ENCODE measurements at regions not wholly inside any gene's neighbourhood (a gene's known extent, or its start where the extent isn't known, plus 50 kb on each side); places are given as distances from the start of the nearest gene placed in this dataset.
A peak's percentile ranks its signal among the peaks of the same experiment; 100 is the strongest.

DNA sequence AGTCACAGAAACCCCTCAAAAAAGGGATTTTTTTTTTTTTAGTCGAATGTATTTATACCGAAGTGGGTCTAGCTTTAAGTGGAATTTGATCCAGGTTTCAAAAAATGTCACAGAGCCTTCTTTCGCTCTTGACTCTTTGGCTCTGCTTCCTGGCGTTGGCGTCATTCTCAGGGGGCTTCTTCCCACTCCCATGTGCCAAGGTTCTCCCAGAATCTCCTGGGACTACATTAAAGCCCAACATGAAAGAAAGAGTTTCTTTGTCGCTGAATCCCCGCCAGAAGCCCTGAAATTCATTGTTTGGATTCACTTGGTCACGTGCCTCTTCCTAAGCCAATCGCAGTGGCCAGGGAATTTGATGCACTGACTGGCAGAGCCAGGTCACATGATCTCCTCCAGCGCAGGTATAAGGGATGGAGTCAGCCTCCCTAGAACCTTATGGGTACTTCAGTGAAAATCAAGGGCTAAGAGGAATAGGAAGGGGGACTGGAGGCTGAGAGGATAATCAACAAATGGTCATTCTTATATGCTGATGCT, 101.2 kb downstream of the RPS24 start:
- no peak for DNase-seq (ENCODE audit: low spot score)
- BruUV-seq (replicated peaks): no TSS peak
- intact Hi-C loops (cut with micrococcal nuclease; ENCODE audit: unreplicated experiment): loop anchor here (10.0 kb wide), 1 partner anchor 90 kb away; no protein-coding TSS in a partner anchor
- Histone ChIP-seq H3K27me3 (replicated peaks; ENCODE audit: insufficient read depth, low read depth, low read length, poor library complexity) (no peaks in the 10 kb centered on the region), H3K4me1 (ENCODE audit: insufficient read depth, low read length, poor library complexity, severe bottlenecking) (no peaks in the 10 kb centered on the region), H3K9me3 (ENCODE audit: low read depth, low read length, poor library complexity, severe bottlenecking) (no peaks in the 10 kb centered on the region), H3K4me3 (ENCODE audit: low read depth, low read length, poor library complexity, severe bottlenecking) (no peak overlapping the region), H3K36me3 (ENCODE audit: insufficient read depth, low read length, poor library complexity, severe bottlenecking) (no peaks in the 10 kb centered on the region), H3K27ac (ENCODE audit: low read depth, low read length, poor library complexity, severe bottlenecking) (no peak overlapping the region)
- ChIA-PET CTCF (no interaction called here), POLR2A (ENCODE audit: low non-redundant PET) (no interaction called here)
- TF ChIP-seq, protein P1, sequence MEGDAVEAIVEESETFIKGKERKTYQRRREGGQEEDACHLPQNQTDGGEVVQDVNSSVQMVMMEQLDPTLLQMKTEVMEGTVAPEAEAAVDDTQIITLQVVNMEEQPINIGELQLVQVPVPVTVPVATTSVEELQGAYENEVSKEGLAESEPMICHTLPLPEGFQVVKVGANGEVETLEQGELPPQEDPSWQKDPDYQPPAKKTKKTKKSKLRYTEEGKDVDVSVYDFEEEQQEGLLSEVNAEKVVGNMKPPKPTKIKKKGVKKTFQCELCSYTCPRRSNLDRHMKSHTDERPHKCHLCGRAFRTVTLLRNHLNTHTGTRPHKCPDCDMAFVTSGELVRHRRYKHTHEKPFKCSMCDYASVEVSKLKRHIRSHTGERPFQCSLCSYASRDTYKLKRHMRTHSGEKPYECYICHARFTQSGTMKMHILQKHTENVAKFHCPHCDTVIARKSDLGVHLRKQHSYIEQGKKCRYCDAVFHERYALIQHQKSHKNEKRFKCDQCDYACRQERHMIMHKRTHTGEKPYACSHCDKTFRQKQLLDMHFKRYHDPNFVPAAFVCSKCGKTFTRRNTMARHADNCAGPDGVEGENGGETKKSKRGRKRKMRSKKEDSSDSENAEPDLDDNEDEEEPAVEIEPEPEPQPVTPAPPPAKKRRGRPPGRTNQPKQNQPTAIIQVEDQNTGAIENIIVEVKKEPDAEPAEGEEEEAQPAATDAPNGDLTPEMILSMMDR (conservative IDR thresholded peaks at IDR 0.05; ENCODE audit: low read depth, low read length): no peak
- TF ChIP-seq EZH2 (IDR thresholded peaks at IDR 0.05; ENCODE audit: borderline replicate concordance, low read depth, low read length, poor library complexity, severe bottlenecking): no peak

DNA sequence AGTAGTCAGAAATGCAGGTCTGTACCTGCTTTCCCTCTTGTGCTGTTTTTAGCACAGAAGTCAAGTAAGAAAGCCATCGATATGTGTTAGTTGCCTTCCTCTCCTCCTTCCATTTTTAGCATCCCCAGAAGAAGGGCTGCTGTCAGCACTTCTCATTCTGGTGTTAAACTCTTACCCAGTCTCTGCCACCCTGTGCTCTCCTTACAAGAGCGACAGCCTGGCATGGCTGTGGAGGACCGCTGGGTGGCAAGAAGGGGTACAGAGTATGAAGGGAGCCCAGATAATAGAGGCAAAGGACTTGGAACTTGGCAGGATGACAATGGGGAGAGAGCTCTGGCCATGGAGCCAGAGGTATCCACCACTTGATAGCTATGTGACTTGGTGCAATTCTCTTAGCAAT, 103.5 kb downstream of the RPS24 start:
- intact Hi-C loops (cut with micrococcal nuclease; ENCODE audit: unreplicated experiment): loop anchor here (10.0 kb wide), 1 partner anchor 92 kb away; no protein-coding TSS in a partner anchor
- ChIA-PET POLR2A (ENCODE audit: low non-redundant PET) (interaction anchor here (0.7 kb wide), 1 partner anchor 499 kb away, joined by 5 read pairs; no protein-coding TSS in a partner anchor), CTCF (interaction anchor here (0.7 kb wide), 1 partner anchor 460 kb away, joined by 3 read pairs; no protein-coding TSS in a partner anchor)
- Histone ChIP-seq H3K27me3 (replicated peaks; ENCODE audit: insufficient read depth, low read depth, low read length, poor library complexity) (no peaks in the 10 kb centered on the region), H3K36me3 (ENCODE audit: insufficient read depth, low read length, poor library complexity, severe bottlenecking) (no peaks in the 10 kb centered on the region), H3K4me1 (ENCODE audit: insufficient read depth, low read length, poor library complexity, severe bottlenecking) (peaks cover 6% of the 10 kb centered on the region), H3K4me3 (ENCODE audit: low read depth, low read length, poor library complexity, severe bottlenecking) (no peak overlapping the region), H3K27ac (ENCODE audit: low read depth, low read length, poor library complexity, severe bottlenecking) (peak overlapping the region; percentile 87), H3K9me3 (ENCODE audit: low read depth, low read length, poor library complexity, severe bottlenecking) (no peaks in the 10 kb centered on the region)
- TF ChIP-seq EZH2 (IDR thresholded peaks at IDR 0.05; ENCODE audit: borderline replicate concordance, low read depth, low read length, poor library complexity, severe bottlenecking): no peak
- TF ChIP-seq, protein P1 (conservative IDR thresholded peaks at IDR 0.05; ENCODE audit: low read depth, low read length): no peak
- BruUV-seq (replicated peaks): no TSS peak
- peak; percentile 9 for DNase-seq (ENCODE audit: low spot score)

DNA sequence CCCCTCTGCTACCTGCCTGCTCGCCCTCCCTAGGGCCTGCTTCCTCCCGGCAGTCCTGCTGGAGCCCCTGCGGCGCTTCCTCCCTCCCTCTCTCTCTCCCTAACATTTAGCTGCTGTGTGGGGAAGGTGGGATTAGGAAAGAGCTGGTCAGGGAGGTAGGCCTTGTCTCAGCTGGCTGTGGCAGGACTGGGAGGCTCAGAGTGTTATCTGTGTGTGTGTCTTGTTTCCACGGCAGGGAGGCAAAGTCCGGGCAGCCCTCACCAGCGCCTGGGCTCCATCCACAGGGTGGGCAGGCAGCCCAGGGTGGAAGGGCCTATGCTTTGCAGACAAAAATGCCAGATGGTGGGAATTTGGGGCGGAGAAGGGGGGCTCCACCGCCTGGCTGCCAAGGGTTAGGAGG, 105.7 kb downstream of the RPS24 start:
- no peaks in the 10 kb centered on the region for H3K27me3 ChIP-seq (replicated peaks; ENCODE audit: insufficient read depth, low read depth, low read length, poor library complexity)
- intact Hi-C loops (cut with micrococcal nuclease; ENCODE audit: unreplicated experiment): loop anchor here (10.0 kb wide), 1 partner anchor 95 kb away; no protein-coding TSS in a partner anchor
- peak overlapping the region; percentile 25 for H3K27ac ChIP-seq (ENCODE audit: low read depth, low read length, poor library complexity, severe bottlenecking)
- TF ChIP-seq, protein P1 (conservative IDR thresholded peaks at IDR 0.05; ENCODE audit: low read depth, low read length): no peak
- no peak for TF ChIP-seq EZH2 (IDR thresholded peaks at IDR 0.05; ENCODE audit: borderline replicate concordance, low read depth, low read length, poor library complexity, severe bottlenecking)
- no peaks in the 10 kb centered on the region for H3K9me3 ChIP-seq (ENCODE audit: low read depth, low read length, poor library complexity, severe bottlenecking)
- no TSS peak for BruUV-seq (replicated peaks)
- H3K4me1 ChIP-seq (ENCODE audit: insufficient read depth, low read length, poor library complexity, severe bottlenecking): peaks cover 6% of the 10 kb centered on the region
- no peak for DNase-seq (ENCODE audit: low spot score)
- H3K4me3 ChIP-seq (ENCODE audit: low read depth, low read length, poor library complexity, severe bottlenecking): no peak overlapping the region
- no peaks in the 10 kb centered on the region for H3K36me3 ChIP-seq (ENCODE audit: insufficient read depth, low read length, poor library complexity, severe bottlenecking)
- POLR2A ChIA-PET (ENCODE audit: low non-redundant PET): no interaction called here
- CTCF ChIA-PET: no interaction called here
